DOHH2 (cell line): ENCODE measurements at regions not wholly inside any gene's neighbourhood (a gene's known extent, or its start where the extent isn't known, plus 50 kb on each side); places are given as distances from the start of the nearest gene placed in this dataset.

Experiments
- H3F3A ChIP-seq: fragments of 200-600 bp; sonication (generic), shearing (Covaris generic); 2 replicates; pipeline ENCODE4 v1.6.0; 2016; ENCODE audit warnings: antibody characterized with exemption, mild to moderate bottlenecking; ENCODE audit not compliant: control insufficient read depth, insufficient read depth
- H3K27ac ChIP-seq: fragments of 200-600 bp; sonication (generic); 2 replicates; pipeline ENCODE4 v1.5.1; 2014; ENCODE audit warnings: low read depth, mild to moderate bottlenecking, low read length, moderate library complexity
- H3K27me3 ChIP-seq: fragments of 200-600 bp; sonication (generic); 2 replicates; pipeline ENCODE4 v1.6.1; 2014; ENCODE audit warnings: mild to moderate bottlenecking, low read length, mixed read lengths; ENCODE audit not compliant: control insufficient read depth
- H3K36me3 ChIP-seq: fragments of 200-600 bp; sonication (generic); 2 replicates; pipeline ENCODE4 v1.6.1; 2014; ENCODE audit warnings: mild to moderate bottlenecking, low read length, moderate library complexity, mixed read lengths; ENCODE audit not compliant: control insufficient read depth
- H3K4me1 ChIP-seq: fragments of 200-600 bp; sonication (generic); 2 replicates; pipeline ENCODE4 v1.6.1; 2014; ENCODE audit warnings: mild to moderate bottlenecking, low read length, mixed read lengths; ENCODE audit not compliant: control insufficient read depth
- H3K4me2 ChIP-seq: fragments of 200-600 bp; sonication (generic); 2 replicates; pipeline ENCODE4 v1.6.0; 2014; ENCODE audit warnings: mild to moderate bottlenecking, low read length, moderate library complexity
- H3K4me3 ChIP-seq: fragments of 200-600 bp; sonication (generic); 2 replicates; pipeline ENCODE4 v1.5.1; 2014; ENCODE audit warnings: mild to moderate bottlenecking, low read length, mixed read lengths
- H3K79me2 ChIP-seq: fragments of 200-600 bp; sonication (generic); 2 replicates; pipeline ENCODE4 v1.6.1; 2014; ENCODE audit warnings: mild to moderate bottlenecking, low read length, mixed read lengths; ENCODE audit not compliant: control insufficient read depth
- H3K9me2 ChIP-seq: fragments of 200-600 bp; sonication (generic); replicated peaks from 2 replicates; pipeline ENCODE4 v1.6.1; 2014; ENCODE audit warnings: mild to moderate bottlenecking, low read length, mixed read lengths; ENCODE audit not compliant: control insufficient read depth
- H3K9me3 ChIP-seq: fragments of 200-600 bp; sonication (generic); 2 replicates; pipeline ENCODE4 v1.6.1; 2014; ENCODE audit warnings: antibody characterized with exemption, low read length, mixed read lengths; ENCODE audit not compliant: control insufficient read depth, insufficient read depth
- H4K20me1 ChIP-seq: fragments of 200-600 bp; sonication (generic); 2 replicates; pipeline ENCODE4 v1.6.0; 2014; ENCODE audit warnings: low read depth, mild to moderate bottlenecking, antibody characterized with exemption, low read length, moderate library complexity; ENCODE audit not compliant: control insufficient read depth, insufficient read depth
- EZH2phosphoT487 ChIP-seq: fragments of 200-600 bp; sonication (generic); IDR thresholded peaks from 2 replicates; pipeline ENCODE4 v1.6.1; 2017; ENCODE audit warnings: borderline replicate concordance, mild to moderate bottlenecking, antibody characterized with exemption, low read length, moderate library complexity, mixed read lengths
- TF ChIP-seq, protein P1 (sequence below): fragments of 200-600 bp; sonication (generic); IDR thresholded peaks from one replicate; pipeline ENCODE4 v1.5.1; 2014; ENCODE audit warnings: antibody characterized with exemption, mild to moderate bottlenecking, low read depth, low read length; ENCODE audit not compliant: poor library complexity, severe bottlenecking

DNA sequence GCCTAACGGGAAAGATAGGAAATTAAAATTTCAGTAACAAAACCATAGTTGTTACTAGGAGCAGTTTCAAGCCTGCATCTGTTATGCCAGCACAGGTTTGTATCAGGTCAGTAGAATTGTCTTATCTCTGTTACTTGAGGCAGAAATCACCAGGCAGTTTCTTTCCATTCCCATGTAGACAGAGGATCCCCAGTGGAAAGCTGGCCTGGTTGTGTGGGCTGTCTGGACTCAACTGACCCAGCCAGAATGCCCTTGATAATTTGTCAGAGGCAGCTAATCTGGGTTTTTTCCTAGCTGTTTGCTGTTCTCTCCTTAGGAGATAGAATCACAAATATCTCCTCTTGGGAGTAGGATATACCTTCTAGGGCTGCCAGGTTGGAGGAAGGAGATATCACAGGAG is 1044.7 kb downstream of the IGSF11 start:
- peaks cover 6% of the 10 kb centered on the region for H3K27me3 ChIP-seq
- TF ChIP-seq, protein P1, sequence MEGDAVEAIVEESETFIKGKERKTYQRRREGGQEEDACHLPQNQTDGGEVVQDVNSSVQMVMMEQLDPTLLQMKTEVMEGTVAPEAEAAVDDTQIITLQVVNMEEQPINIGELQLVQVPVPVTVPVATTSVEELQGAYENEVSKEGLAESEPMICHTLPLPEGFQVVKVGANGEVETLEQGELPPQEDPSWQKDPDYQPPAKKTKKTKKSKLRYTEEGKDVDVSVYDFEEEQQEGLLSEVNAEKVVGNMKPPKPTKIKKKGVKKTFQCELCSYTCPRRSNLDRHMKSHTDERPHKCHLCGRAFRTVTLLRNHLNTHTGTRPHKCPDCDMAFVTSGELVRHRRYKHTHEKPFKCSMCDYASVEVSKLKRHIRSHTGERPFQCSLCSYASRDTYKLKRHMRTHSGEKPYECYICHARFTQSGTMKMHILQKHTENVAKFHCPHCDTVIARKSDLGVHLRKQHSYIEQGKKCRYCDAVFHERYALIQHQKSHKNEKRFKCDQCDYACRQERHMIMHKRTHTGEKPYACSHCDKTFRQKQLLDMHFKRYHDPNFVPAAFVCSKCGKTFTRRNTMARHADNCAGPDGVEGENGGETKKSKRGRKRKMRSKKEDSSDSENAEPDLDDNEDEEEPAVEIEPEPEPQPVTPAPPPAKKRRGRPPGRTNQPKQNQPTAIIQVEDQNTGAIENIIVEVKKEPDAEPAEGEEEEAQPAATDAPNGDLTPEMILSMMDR = no peak
- TF ChIP-seq EZH2phosphoT487 = no peak
- no peaks in the 10 kb centered on the region for H3F3A ChIP-seq
- no peaks in the 10 kb centered on the region for H3K4me1 ChIP-seq
- no peaks in the 10 kb centered on the region for H3K9me3 ChIP-seq
- no peaks in the 10 kb centered on the region for H3K36me3 ChIP-seq
- H4K20me1 ChIP-seq = no peaks in the 10 kb centered on the region
- no peaks in the 10 kb centered on the region for H3K79me2 ChIP-seq
- no peak overlapping the region for H3K27ac ChIP-seq
- no peak overlapping the region for H3K4me3 ChIP-seq
- no peaks in the 10 kb centered on the region for H3K9me2 ChIP-seq
- H3K4me2 ChIP-seq = no peak overlapping the region

DNA sequence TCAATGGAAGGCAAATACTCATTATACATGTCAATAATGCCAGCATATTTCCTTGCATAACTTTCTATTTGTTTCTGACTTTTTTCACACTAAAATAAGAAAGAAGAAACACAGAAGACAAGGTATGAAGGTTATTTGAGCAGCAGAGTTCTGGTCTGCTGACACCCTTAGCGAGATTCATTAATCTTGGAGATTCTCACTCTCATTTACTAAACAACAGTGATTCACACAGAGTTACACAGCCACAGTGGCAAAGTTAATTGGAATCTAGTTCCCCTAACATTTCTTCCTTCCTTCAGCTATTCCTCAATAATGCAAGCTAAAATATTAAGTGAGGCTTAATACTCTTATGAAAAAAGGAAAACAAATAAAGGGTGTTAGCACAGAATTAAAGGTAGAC is 1044.0 kb downstream of the IGSF11 start:
- Histone ChIP-seq H3K4me2 (no peak overlapping the region), H3K36me3 (no peaks in the 10 kb centered on the region), H3K27ac (no peak overlapping the region), H4K20me1 (no peaks in the 10 kb centered on the region), H3K79me2 (no peaks in the 10 kb centered on the region), H3K9me2 (no peaks in the 10 kb centered on the region), H3K27me3 (peaks cover 6% of the 10 kb centered on the region), H3F3A (no peaks in the 10 kb centered on the region), H3K4me1 (no peaks in the 10 kb centered on the region), H3K4me3 (no peak overlapping the region), H3K9me3 (no peaks in the 10 kb centered on the region)
- TF ChIP-seq, protein P1 = no peak
- TF ChIP-seq EZH2phosphoT487 = no peak

DNA sequence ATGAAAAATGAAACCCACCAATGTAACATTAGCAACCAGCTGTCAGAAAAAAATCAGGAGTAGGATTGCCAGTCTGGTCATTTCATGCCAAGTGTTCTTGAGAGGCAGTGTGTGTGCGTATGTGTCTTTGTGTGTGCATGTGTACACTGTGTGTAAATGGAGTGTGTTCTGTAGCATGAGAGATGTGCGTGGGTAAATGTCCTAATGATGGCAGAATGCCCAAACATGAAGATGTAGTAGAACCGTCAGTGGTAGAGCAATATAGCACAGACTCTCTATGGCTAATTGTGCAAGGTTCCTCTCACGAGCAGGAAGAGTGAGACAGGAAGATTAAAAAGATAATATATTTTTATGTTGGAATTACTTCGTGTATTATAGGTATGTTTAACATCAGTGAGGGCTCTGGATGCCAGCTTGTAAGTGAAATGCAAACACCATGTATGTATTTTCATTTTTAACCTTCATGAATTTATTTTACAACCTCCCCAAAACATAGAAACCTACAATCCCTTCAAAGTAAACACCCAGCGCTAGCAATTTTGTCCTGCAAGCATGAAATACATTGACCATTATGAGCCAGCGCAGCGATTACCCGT is 1038.7 kb downstream of the IGSF11 start:
- TF ChIP-seq, protein P1 = no peak
- TF ChIP-seq EZH2phosphoT487 = no peak
- peaks cover 6% of the 10 kb centered on the region for H3K27me3 ChIP-seq
- H3K27ac ChIP-seq = no peak overlapping the region
- H3F3A ChIP-seq = no peaks in the 10 kb centered on the region
- no peak overlapping the region for H3K4me2 ChIP-seq
- H3K4me1 ChIP-seq = no peaks in the 10 kb centered on the region
- H3K4me3 ChIP-seq = no peak overlapping the region
- no peaks in the 10 kb centered on the region for H3K36me3 ChIP-seq
- no peaks in the 10 kb centered on the region for H3K9me3 ChIP-seq
- H4K20me1 ChIP-seq = no peaks in the 10 kb centered on the region
- H3K79me2 ChIP-seq = no peaks in the 10 kb centered on the region
- H3K9me2 ChIP-seq = no peaks in the 10 kb centered on the region
